ENCODE measurements at regions not wholly inside any gene's neighbourhood (a gene's known extent, or its start where the extent isn't known, plus 50 kb on each side); places are given as distances from the start of the nearest gene placed in this dataset.

GRCh38 chr18:56475250-56475649 is 163.1 kb downstream of the TXNL1 start:
- Histone ChIP-seq H3K27ac (ENCODE audit: low read depth) (no peak overlapping the region), H3K4me3 (ENCODE audit: low read depth, low read length) (no peak overlapping the region), H3K4me1 (ENCODE audit: insufficient read depth) (no peaks in the 10 kb centered on the region), H3K36me3 (ENCODE audit: insufficient read depth) (no peaks in the 10 kb centered on the region)
- WGBS, result 92% methylated on average over 2 of the region's 2 CpGs
- DNase-seq (ENCODE audit: extremely low spot score), result no peak

DNA sequence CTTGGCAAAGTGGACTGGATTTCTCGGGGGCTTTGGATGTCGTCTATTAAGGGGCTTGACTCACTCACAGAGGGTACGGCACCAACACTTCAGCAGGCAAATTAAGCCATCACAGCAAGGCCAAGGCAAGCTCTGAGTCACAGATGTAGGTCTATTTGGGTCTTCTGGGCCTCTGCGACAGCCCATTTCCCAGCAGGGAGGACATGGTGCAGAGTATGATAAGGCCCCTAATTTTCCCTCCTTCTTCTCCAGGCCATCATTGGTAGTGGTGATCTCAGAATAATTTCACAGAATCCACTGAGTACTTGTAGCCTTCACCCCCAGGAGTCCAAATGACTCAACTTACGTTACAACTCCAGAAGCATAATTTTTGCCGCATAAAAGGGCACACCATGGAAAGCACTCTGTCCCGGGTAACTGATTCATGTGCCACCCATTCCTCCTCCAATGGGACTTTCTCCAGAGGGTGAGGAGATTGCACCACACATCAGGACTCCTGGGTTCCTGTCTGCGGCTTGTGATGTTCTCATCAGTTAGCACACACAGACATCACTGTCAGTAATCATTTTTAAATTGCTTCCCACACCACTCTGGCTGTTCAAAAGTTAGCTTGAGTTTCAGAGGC is 164.9 kb downstream of the TXNL1 start:
- no peak for DNase-seq (ENCODE audit: extremely low spot score)
- Histone ChIP-seq H3K4me3 (ENCODE audit: low read depth, low read length) (no peak overlapping the region), H3K27ac (ENCODE audit: low read depth) (no peak overlapping the region), H3K36me3 (ENCODE audit: insufficient read depth) (no peaks in the 10 kb centered on the region), H3K4me1 (ENCODE audit: insufficient read depth) (no peaks in the 10 kb centered on the region)
- 95% methylated on average over 8 of the region's 8 CpGs for WGBS

DNA sequence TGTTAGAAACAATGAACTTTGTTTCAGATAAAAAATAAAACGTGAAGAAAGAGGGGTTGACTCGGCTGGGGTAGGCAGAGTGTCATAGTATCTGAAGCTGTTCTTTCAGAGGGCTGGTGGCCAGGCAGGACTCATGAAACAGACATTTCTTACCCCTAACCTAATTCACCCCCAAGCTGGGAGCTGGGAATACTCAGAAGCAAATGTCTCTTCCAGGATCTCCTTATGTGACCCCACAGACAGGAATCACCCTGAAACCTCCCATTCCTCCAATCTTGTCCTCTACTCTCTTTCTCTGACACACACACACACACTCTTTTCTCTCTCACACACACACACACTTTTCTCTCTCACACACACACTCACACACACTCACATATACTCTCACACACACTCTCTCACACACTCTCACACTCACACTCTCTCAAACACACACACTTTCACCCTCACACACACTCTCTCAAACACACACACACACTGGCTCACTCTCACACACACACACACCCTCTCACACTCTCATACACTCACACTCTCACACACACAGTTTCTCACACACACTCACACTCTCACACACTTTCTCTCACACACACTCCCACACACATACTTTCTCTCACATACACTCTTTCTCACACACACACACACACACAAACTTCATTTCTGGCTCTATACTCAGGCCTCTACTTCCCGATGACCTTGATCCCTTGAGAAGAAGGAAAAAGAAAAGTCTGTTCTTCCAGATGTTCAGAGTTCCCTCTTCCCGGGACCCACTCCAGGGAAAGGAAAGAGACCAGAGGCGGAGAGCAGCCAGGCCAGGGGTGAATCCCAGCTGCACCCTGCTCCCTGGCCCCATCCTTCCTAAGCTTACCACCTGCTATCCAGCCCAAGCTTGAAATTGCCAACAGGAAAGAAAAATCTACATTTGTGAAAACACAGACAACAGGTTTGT is 167.7 kb downstream of the TXNL1 start:
- H3K27ac ChIP-seq (ENCODE audit: low read depth), result no peak overlapping the region
- no peaks in the 10 kb centered on the region for H3K36me3 ChIP-seq (ENCODE audit: insufficient read depth)
- H3K4me3 ChIP-seq (ENCODE audit: low read depth, low read length), result no peak overlapping the region
- no peaks in the 10 kb centered on the region for H3K4me1 ChIP-seq (ENCODE audit: insufficient read depth)
- DNase-seq (ENCODE audit: extremely low spot score), result no peak
- WGBS, result 67% methylated on average over 5 of the region's 5 CpGs

DNA sequence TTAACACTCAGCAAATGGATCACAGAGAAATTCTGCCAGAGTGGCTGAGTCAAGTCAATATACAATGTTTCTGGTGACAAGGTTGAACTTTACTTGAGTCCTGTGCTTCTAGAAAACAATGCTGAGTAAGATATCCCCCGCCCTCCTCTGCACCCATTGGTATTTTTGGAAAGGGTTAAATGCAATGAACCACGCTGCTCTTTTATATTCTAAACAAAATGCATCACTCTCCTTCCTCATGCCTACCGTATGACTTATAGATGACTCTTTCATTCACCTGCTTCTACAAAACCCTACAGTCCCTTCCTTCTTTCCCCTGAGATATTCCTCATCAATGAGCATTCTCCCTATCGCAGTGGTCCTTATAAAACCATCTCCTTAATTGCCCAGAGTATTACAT is 168.8 kb downstream of the TXNL1 start:
- WGBS, result 86% methylated on average over 4 of the region's 4 CpGs

GRCh38 chr18:56468396-56468795 is 170.0 kb downstream of the TXNL1 start:
- WGBS, result 79% methylated on average over 1 of the region's 1 CpG
- Histone ChIP-seq H3K27ac (ENCODE audit: low read depth) (no peak overlapping the region), H3K36me3 (ENCODE audit: insufficient read depth) (no peaks in the 10 kb centered on the region), H3K4me3 (ENCODE audit: low read depth, low read length) (no peak overlapping the region), H3K4me1 (ENCODE audit: insufficient read depth) (no peaks in the 10 kb centered on the region)
- DNase-seq (ENCODE audit: extremely low spot score), result no peak

More for the DNA sequence above, 168.8 kb downstream of the TXNL1 start:
- no peak for DNase-seq (ENCODE audit: extremely low spot score)
- Histone ChIP-seq H3K36me3 (ENCODE audit: insufficient read depth) (no peaks in the 10 kb centered on the region), H3K4me3 (ENCODE audit: low read depth, low read length) (no peak overlapping the region), H3K4me1 (ENCODE audit: insufficient read depth) (no peaks in the 10 kb centered on the region), H3K27ac (ENCODE audit: low read depth) (no peak overlapping the region)

- Histone ChIP-seq H3K27ac (ENCODE audit: low read depth) (no peak overlapping the region), H3K4me1 (ENCODE audit: insufficient read depth) (no peaks in the 10 kb centered on the region), H3K36me3 (ENCODE audit: insufficient read depth) (no peaks in the 10 kb centered on the region), H3K4me3 (ENCODE audit: low read depth, low read length) (no peak overlapping the region)
- WGBS, result 89% methylated on average over 1 of the region's 1 CpG
- no peak for DNase-seq (ENCODE audit: extremely low spot score)
Observed at GRCh38 chr18:56462276-56462675, 176.1 kb downstream of the TXNL1 start.

DNA sequence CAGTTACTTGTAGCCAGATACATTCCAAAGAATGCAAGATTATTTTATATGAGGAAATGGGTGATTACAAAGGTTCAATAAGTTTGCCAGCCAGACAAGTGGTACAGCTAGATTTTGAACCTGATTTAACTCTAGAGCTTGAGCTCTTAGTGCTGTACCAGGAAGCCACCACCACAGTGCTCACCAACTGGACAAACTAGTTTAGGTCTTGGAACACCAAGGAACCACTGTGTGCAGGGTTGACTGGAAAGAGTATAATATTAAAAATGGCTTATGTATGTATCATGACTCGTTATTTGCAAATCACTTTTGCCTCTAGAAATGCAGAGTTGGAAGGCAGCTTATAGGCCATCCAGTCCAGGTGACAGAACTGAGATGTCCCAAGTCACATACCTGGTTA is 177.2 kb downstream of the TXNL1 start:
- Histone ChIP-seq H3K27ac (ENCODE audit: low read depth) (no peak overlapping the region), H3K4me3 (ENCODE audit: low read depth, low read length) (no peak overlapping the region), H3K36me3 (ENCODE audit: insufficient read depth) (no peaks in the 10 kb centered on the region), H3K4me1 (ENCODE audit: insufficient read depth) (no peaks in the 10 kb centered on the region)
- 89% methylated on average over 1 of the region's 1 CpG for WGBS
- DNase-seq (ENCODE audit: extremely low spot score), result no peak

GRCh38 chr18:56460581-56460980 is 177.8 kb downstream of the TXNL1 start:
- H3K27ac ChIP-seq (ENCODE audit: low read depth), result no peak overlapping the region
- DNase-seq (ENCODE audit: extremely low spot score), result no peak
- no peak overlapping the region for H3K4me3 ChIP-seq (ENCODE audit: low read depth, low read length)
- H3K36me3 ChIP-seq (ENCODE audit: insufficient read depth), result no peaks in the 10 kb centered on the region
- no peaks in the 10 kb centered on the region for H3K4me1 ChIP-seq (ENCODE audit: insufficient read depth)
- 58% methylated on average over 3 of the region's 3 CpGs for WGBS

- no peak for DNase-seq (ENCODE audit: extremely low spot score)
- Histone ChIP-seq H3K4me1 (ENCODE audit: insufficient read depth) (no peaks in the 10 kb centered on the region), H3K36me3 (ENCODE audit: insufficient read depth) (no peaks in the 10 kb centered on the region), H3K27ac (ENCODE audit: low read depth) (no peak overlapping the region), H3K4me3 (ENCODE audit: low read depth, low read length) (no peak overlapping the region)
- 73% methylated on average over 13 of the region's 13 CpGs for WGBS
Observed at GRCh38 chr18:56458770-56459712, 179.4 kb downstream of the TXNL1 start.

DNA sequence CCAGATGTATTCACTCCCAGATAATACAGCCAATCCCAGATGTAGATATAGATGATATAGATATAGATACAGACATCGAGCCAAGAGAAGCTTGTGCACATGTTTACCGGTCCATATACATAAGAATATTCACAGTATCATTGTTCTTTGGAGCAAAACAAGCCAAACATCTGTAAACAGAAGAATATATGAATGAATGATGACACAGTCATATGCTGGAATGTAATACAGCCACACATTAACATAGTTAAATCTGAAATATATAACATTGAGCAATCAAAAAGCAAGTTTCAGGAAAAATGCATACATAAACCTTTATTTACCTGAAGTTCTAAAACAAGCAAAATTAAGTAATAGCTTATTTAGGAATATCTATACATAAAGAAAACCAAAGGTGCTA is 182.5 kb downstream of the TXNL1 start:
- no peaks in the 10 kb centered on the region for H3K36me3 ChIP-seq (ENCODE audit: insufficient read depth)
- WGBS, result 88% methylated on average over 2 of the region's 2 CpGs
- H3K4me1 ChIP-seq (ENCODE audit: insufficient read depth), result no peaks in the 10 kb centered on the region
- no peak overlapping the region for H3K27ac ChIP-seq (ENCODE audit: low read depth)
- no peak for DNase-seq (ENCODE audit: extremely low spot score)
- no peak overlapping the region for H3K4me3 ChIP-seq (ENCODE audit: low read depth, low read length)

- DNase-seq (ENCODE audit: extremely low spot score), result no peak
- 93% methylated on average over 2 of the region's 2 CpGs for WGBS
- Histone ChIP-seq H3K36me3 (ENCODE audit: insufficient read depth) (no peaks in the 10 kb centered on the region), H3K27ac (ENCODE audit: low read depth) (no peak overlapping the region), H3K4me1 (ENCODE audit: insufficient read depth) (no peaks in the 10 kb centered on the region), H3K4me3 (ENCODE audit: low read depth, low read length) (no peak overlapping the region)
Observed at GRCh38 chr18:56455141-56455540, 183.3 kb downstream of the TXNL1 start.

- Histone ChIP-seq H3K27ac (ENCODE audit: low read depth) (no peak overlapping the region), H3K4me1 (ENCODE audit: insufficient read depth) (no peaks in the 10 kb centered on the region), H3K4me3 (ENCODE audit: low read depth, low read length) (no peak overlapping the region), H3K36me3 (ENCODE audit: insufficient read depth) (no peaks in the 10 kb centered on the region)
- WGBS, result 76% methylated on average over 3 of the region's 3 CpGs
- DNase-seq (ENCODE audit: extremely low spot score), result no peak
Observed at GRCh38 chr18:56453631-56454030, 184.8 kb downstream of the TXNL1 start.

GRCh38 chr18:56451188-56451587 is 187.2 kb downstream of the TXNL1 start:
- Histone ChIP-seq H3K4me1 (ENCODE audit: insufficient read depth) (no peaks in the 10 kb centered on the region), H3K27ac (ENCODE audit: low read depth) (no peak overlapping the region), H3K4me3 (ENCODE audit: low read depth, low read length) (no peak overlapping the region), H3K36me3 (ENCODE audit: insufficient read depth) (no peaks in the 10 kb centered on the region)
- DNase-seq (ENCODE audit: extremely low spot score), result no peak
- WGBS, result 86% methylated on average over 1 of the region's 1 CpG

Measured in urinary bladder (tissue), 3 donors.